ENCODE measurements at regions not wholly inside any gene's neighbourhood (a gene's known extent, or its start where the extent isn't known, plus 50 kb on each side); places are given as distances from the start of the nearest gene placed in this dataset.

DNA sequence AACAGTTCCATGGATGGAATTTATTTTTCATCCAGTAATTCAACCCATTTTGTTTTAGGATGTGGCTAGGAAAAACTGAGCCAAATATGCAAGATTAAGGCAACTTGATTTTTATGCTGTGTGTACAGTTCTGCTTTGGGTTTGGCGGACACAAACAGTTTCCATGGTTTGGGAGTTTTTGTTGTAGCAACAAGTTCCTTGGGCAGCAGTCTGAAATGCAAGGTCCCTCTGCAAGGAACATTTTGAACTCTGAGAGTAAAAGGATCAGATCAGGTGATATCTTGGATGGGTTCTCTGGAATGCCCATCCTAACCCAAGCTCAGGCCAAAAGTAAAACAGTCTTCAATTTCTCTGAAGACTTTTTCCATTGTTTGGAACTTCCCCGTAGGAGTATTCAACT, 161.2 kb downstream of the TMX1 start:
- TF ChIP-seq, protein P1, sequence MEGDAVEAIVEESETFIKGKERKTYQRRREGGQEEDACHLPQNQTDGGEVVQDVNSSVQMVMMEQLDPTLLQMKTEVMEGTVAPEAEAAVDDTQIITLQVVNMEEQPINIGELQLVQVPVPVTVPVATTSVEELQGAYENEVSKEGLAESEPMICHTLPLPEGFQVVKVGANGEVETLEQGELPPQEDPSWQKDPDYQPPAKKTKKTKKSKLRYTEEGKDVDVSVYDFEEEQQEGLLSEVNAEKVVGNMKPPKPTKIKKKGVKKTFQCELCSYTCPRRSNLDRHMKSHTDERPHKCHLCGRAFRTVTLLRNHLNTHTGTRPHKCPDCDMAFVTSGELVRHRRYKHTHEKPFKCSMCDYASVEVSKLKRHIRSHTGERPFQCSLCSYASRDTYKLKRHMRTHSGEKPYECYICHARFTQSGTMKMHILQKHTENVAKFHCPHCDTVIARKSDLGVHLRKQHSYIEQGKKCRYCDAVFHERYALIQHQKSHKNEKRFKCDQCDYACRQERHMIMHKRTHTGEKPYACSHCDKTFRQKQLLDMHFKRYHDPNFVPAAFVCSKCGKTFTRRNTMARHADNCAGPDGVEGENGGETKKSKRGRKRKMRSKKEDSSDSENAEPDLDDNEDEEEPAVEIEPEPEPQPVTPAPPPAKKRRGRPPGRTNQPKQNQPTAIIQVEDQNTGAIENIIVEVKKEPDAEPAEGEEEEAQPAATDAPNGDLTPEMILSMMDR (IDR thresholded peaks at IDR 0.05; ENCODE audit: insufficient read depth, low read length), result no peak
- no peak for TF ChIP-seq POLR2AphosphoS5 (IDR thresholded peaks at IDR 0.05; ENCODE audit: low read depth)
- TF ChIP-seq, protein P2, sequence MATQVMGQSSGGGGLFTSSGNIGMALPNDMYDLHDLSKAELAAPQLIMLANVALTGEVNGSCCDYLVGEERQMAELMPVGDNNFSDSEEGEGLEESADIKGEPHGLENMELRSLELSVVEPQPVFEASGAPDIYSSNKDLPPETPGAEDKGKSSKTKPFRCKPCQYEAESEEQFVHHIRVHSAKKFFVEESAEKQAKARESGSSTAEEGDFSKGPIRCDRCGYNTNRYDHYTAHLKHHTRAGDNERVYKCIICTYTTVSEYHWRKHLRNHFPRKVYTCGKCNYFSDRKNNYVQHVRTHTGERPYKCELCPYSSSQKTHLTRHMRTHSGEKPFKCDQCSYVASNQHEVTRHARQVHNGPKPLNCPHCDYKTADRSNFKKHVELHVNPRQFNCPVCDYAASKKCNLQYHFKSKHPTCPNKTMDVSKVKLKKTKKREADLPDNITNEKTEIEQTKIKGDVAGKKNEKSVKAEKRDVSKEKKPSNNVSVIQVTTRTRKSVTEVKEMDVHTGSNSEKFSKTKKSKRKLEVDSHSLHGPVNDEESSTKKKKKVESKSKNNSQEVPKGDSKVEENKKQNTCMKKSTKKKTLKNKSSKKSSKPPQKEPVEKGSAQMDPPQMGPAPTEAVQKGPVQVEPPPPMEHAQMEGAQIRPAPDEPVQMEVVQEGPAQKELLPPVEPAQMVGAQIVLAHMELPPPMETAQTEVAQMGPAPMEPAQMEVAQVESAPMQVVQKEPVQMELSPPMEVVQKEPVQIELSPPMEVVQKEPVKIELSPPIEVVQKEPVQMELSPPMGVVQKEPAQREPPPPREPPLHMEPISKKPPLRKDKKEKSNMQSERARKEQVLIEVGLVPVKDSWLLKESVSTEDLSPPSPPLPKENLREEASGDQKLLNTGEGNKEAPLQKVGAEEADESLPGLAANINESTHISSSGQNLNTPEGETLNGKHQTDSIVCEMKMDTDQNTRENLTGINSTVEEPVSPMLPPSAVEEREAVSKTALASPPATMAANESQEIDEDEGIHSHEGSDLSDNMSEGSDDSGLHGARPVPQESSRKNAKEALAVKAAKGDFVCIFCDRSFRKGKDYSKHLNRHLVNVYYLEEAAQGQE (IDR thresholded peaks at IDR 0.05; ENCODE audit: insufficient replicate concordance, low read depth), result no peak
- no peak for TF ChIP-seq SPI1 (IDR thresholded peaks at IDR 0.05; ENCODE audit: borderline replicate concordance, low read depth)
